ENCODE measurements at regions not wholly inside any gene's neighbourhood (a gene's known extent, or its start where the extent isn't known, plus 50 kb on each side); places are given as distances from the start of the nearest gene placed in this dataset.
"Not testable (repeated sequence)": the region's sequence is repeated elsewhere in the genome, so short reads cannot be mapped to it uniquely, and the experiment has no call there.

GRCh38 chr21:15651172-15651571, 78.6 kb upstream of the USP25 start:
- Mint-ChIP-seq H3K27me3 (no peaks in the 10 kb centered on the region), H3K9me3 (ENCODE audit: low read depth) (no peaks in the 10 kb centered on the region), H3K4me3 (no peak overlapping the region), H3K27ac (no peak overlapping the region), H3K36me3 (ENCODE audit: low read depth) (no peaks in the 10 kb centered on the region), H3K4me1 (no peaks in the 10 kb centered on the region)
- ATAC-seq (no peak), DNase-seq (no peak)
- ChIA-PET CTCF (no interaction called here), POLR2A (no interaction called here)
- intact Hi-C loops (cut with DNase I, micrococcal nuclease), result no loop called here

- DNase-seq (no peak), ATAC-seq (no peak)
- Mint-ChIP-seq H3K9me3 (ENCODE audit: low read depth) (no peaks in the 10 kb centered on the region), H3K36me3 (ENCODE audit: low read depth) (no peaks in the 10 kb centered on the region), H3K27me3 (no peaks in the 10 kb centered on the region), H3K4me1 (no peaks in the 10 kb centered on the region), H3K4me3 (no peak overlapping the region), H3K27ac (no peak overlapping the region)
- POLR2A ChIA-PET, result no interaction called here
- CTCF ChIA-PET, result no interaction called here
- intact Hi-C loops (cut with DNase I, micrococcal nuclease), result no loop called here
Measured at GRCh38 chr21:15653710-15654109, 76.1 kb upstream of the USP25 start.

- H3K27me3 Mint-ChIP-seq, result no peaks in the 10 kb centered on the region
- intact Hi-C loops (cut with DNase I, micrococcal nuclease), result no loop called here
- no peak for ATAC-seq
Measured at GRCh38 chr21:15654171-15654570, 75.6 kb upstream of the USP25 start.

GRCh38 chr21:15659753-15660422, 69.9 kb upstream of the USP25 start:
- ATAC-seq (no peak), DNase-seq (no peak)
- Mint-ChIP-seq H3K36me3 (ENCODE audit: low read depth) (no peaks in the 10 kb centered on the region), H3K27me3 (no peaks in the 10 kb centered on the region), H3K27ac (no peak overlapping the region), H3K4me1 (no peaks in the 10 kb centered on the region), H3K9me3 (ENCODE audit: low read depth) (no peaks in the 10 kb centered on the region), H3K4me3 (no peak overlapping the region)
- ChIA-PET CTCF (no interaction called here), POLR2A (no interaction called here)
- intact Hi-C loops (cut with DNase I, micrococcal nuclease), result no loop called here

More at GRCh38 chr21:15654171-15654570, 75.6 kb upstream of the USP25 start:
- CTCF ChIA-PET, result no interaction called here
- H3K9me3 Mint-ChIP-seq (ENCODE audit: low read depth), result no peaks in the 10 kb centered on the region
- H3K36me3 Mint-ChIP-seq (ENCODE audit: low read depth), result no peaks in the 10 kb centered on the region
- POLR2A ChIA-PET, result no interaction called here
- H3K4me3 Mint-ChIP-seq, result no peak overlapping the region
- no peak for DNase-seq
- no peaks in the 10 kb centered on the region for H3K4me1 Mint-ChIP-seq
- H3K27ac Mint-ChIP-seq, result no peak overlapping the region

- Mint-ChIP-seq H3K9me3 (ENCODE audit: low read depth) (no peaks in the 10 kb centered on the region), H3K36me3 (ENCODE audit: low read depth) (no peaks in the 10 kb centered on the region), H3K4me3 (no peak overlapping the region), H3K27ac (no peak overlapping the region), H3K27me3 (no peaks in the 10 kb centered on the region), H3K4me1 (no peaks in the 10 kb centered on the region)
- ChIA-PET POLR2A (no interaction called here), CTCF (no interaction called here)
- no peak for ATAC-seq
- intact Hi-C loops (cut with DNase I, micrococcal nuclease), result no loop called here
- no peak for DNase-seq
Measured at GRCh38 chr21:15660423-15660804, 69.4 kb upstream of the USP25 start.

- Mint-ChIP-seq H3K27ac (no peak overlapping the region), H3K4me3 (no peak overlapping the region), H3K36me3 (ENCODE audit: low read depth) (no peaks in the 10 kb centered on the region), H3K9me3 (ENCODE audit: low read depth) (no peaks in the 10 kb centered on the region), H3K4me1 (no peaks in the 10 kb centered on the region), H3K27me3 (no peaks in the 10 kb centered on the region)
- POLR2A ChIA-PET, result no interaction called here
- CTCF ChIA-PET, result no interaction called here
- ATAC-seq, result no peak
- DNase-seq, result no peak
- intact Hi-C loops (cut with DNase I, micrococcal nuclease), result no loop called here
Measured at GRCh38 chr21:15667010-15667409, 62.8 kb upstream of the USP25 start.

- intact Hi-C loops (cut with DNase I, micrococcal nuclease), result no loop called here
- no peaks in the 10 kb centered on the region for H3K4me1 Mint-ChIP-seq
- H3K36me3 Mint-ChIP-seq (ENCODE audit: low read depth), result no peaks in the 10 kb centered on the region
- no peaks in the 10 kb centered on the region for H3K27me3 Mint-ChIP-seq
- ChIA-PET CTCF (no interaction called here), POLR2A (no interaction called here)
- H3K4me3 Mint-ChIP-seq, result no peak overlapping the region
- no peak overlapping the region for H3K27ac Mint-ChIP-seq
- DNase-seq (no peak), ATAC-seq (no peak)
- no peaks in the 10 kb centered on the region for H3K9me3 Mint-ChIP-seq (ENCODE audit: low read depth)
Measured at GRCh38 chr21:15667819-15668218, 62.0 kb upstream of the USP25 start.

- no peak for ATAC-seq
- intact Hi-C loops (cut with DNase I, micrococcal nuclease), result no loop called here
- Mint-ChIP-seq H3K27me3 (no peaks in the 10 kb centered on the region), H3K4me3 (no peak overlapping the region), H3K27ac (no peak overlapping the region), H3K4me1 (no peaks in the 10 kb centered on the region), H3K36me3 (ENCODE audit: low read depth) (no peaks in the 10 kb centered on the region), H3K9me3 (ENCODE audit: low read depth) (no peaks in the 10 kb centered on the region)
- ChIA-PET POLR2A (no interaction called here), CTCF (no interaction called here)
- no peak for DNase-seq
Measured at GRCh38 chr21:15669247-15669646, 60.5 kb upstream of the USP25 start.

GRCh38 chr21:15671188-15671587, 58.6 kb upstream of the USP25 start:
- Mint-ChIP-seq H3K9me3 (ENCODE audit: low read depth) (no peaks in the 10 kb centered on the region), H3K27me3 (no peaks in the 10 kb centered on the region)
- POLR2A ChIA-PET, result interaction anchor here (0.6 kb wide), 1 partner anchor 199 kb away, joined by 3 read pairs; no protein-coding TSS in a partner anchor

GRCh38 chr21:15672578-15672977, 57.2 kb upstream of the USP25 start:
- POLR2A ChIA-PET; H3K4me1 Mint-ChIP-seq; DNase-seq; intact Hi-C loops (cut with DNase I, micrococcal nuclease); H3K4me3 Mint-ChIP-seq; CTCF ChIA-PET; ATAC-seq; H3K9me3 Mint-ChIP-seq (ENCODE audit: low read depth); H3K27me3 Mint-ChIP-seq; H3K36me3 Mint-ChIP-seq (ENCODE audit: low read depth); H3K27ac Mint-ChIP-seq: not testable (repeated sequence)

More at GRCh38 chr21:15671188-15671587, 58.6 kb upstream of the USP25 start:
- no peak overlapping the region for H3K27ac Mint-ChIP-seq
- intact Hi-C loops (cut with DNase I, micrococcal nuclease), result no loop called here
- CTCF ChIA-PET, result no interaction called here
- no peaks in the 10 kb centered on the region for H3K36me3 Mint-ChIP-seq (ENCODE audit: low read depth)
- DNase-seq, result no peak
- H3K4me3 Mint-ChIP-seq, result no peak overlapping the region
- no peaks in the 10 kb centered on the region for H3K4me1 Mint-ChIP-seq
- ATAC-seq, result peak; percentile 6

- Mint-ChIP-seq H3K36me3 (ENCODE audit: low read depth) (no peaks in the 10 kb centered on the region), H3K9me3 (ENCODE audit: low read depth) (no peaks in the 10 kb centered on the region), H3K4me3 (no peak overlapping the region), H3K27me3 (peaks cover 2% of the 10 kb centered on the region), H3K27ac (no peak overlapping the region), H3K4me1 (no peaks in the 10 kb centered on the region)
- ChIA-PET CTCF (interaction anchor here (1.2 kb wide), 1 partner anchor 19 kb away, joined by 3 read pairs; no protein-coding TSS in a partner anchor), POLR2A (no interaction called here)
- DNase-seq (no peak), ATAC-seq (no peak)
- intact Hi-C loops (cut with DNase I, micrococcal nuclease), result no loop called here
Measured at GRCh38 chr21:15676935-15677334, 52.8 kb upstream of the USP25 start.

GRCh38 chr21:15679630-15680029, 50.2 kb upstream of the USP25 start:
- H3K4me3 Mint-ChIP-seq, result no peak overlapping the region
- ChIA-PET POLR2A (no interaction called here), CTCF (no interaction called here)
- peaks cover 5% of the 10 kb centered on the region for H3K4me1 Mint-ChIP-seq
- DNase-seq (peak; percentile 12), ATAC-seq (no peak)
- no peak overlapping the region for H3K27ac Mint-ChIP-seq
- intact Hi-C loops (cut with DNase I, micrococcal nuclease), result no loop called here
- no peaks in the 10 kb centered on the region for H3K36me3 Mint-ChIP-seq (ENCODE audit: low read depth)
- H3K9me3 Mint-ChIP-seq (ENCODE audit: low read depth), result no peaks in the 10 kb centered on the region
- peaks cover 2% of the 10 kb centered on the region for H3K27me3 Mint-ChIP-seq

Measured in activated CD4-positive, alpha-beta T cell treated with anti-CD3 and anti-CD28 coated beads for 36 hours (primary cell).